ENCODE measurements at regions not wholly inside any gene's neighbourhood (a gene's known extent, or its start where the extent isn't known, plus 50 kb on each side); places are given as distances from the start of the nearest gene placed in this dataset.

DNA sequence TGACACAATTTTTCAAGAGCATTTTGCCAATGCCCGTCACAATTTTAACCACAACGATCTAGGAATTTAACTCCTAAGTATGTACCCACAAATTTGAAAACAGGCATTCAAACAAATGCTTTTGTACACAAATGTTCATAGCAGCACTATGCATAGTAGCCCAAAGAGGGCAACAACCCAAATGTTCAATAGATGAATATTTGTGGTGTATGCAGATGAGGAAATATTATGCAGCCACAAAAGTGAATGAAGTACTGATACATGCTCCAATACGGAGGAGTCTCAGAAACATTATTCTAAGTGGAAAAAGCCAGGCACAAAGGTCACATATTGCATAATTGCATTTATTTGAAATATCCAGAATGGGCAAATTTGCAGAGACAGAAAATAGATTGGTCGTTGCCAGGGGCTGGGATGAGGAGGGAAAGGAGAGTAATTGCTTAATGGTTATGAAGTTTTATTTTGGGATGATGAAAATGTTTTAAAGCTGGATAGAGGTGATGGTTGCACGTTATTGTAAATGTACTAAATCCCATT is 117.2 kb downstream of the PXDC1 start:
- TF ChIP-seq, protein P1, sequence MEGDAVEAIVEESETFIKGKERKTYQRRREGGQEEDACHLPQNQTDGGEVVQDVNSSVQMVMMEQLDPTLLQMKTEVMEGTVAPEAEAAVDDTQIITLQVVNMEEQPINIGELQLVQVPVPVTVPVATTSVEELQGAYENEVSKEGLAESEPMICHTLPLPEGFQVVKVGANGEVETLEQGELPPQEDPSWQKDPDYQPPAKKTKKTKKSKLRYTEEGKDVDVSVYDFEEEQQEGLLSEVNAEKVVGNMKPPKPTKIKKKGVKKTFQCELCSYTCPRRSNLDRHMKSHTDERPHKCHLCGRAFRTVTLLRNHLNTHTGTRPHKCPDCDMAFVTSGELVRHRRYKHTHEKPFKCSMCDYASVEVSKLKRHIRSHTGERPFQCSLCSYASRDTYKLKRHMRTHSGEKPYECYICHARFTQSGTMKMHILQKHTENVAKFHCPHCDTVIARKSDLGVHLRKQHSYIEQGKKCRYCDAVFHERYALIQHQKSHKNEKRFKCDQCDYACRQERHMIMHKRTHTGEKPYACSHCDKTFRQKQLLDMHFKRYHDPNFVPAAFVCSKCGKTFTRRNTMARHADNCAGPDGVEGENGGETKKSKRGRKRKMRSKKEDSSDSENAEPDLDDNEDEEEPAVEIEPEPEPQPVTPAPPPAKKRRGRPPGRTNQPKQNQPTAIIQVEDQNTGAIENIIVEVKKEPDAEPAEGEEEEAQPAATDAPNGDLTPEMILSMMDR (conservative IDR thresholded peaks at IDR 0.05; ENCODE audit: low read depth, low read length), result no peak
- no peak for TF ChIP-seq CEBPB (IDR thresholded peaks at IDR 0.05; ENCODE audit: low read depth, low read length)
- TF ChIP-seq BHLHE40 (IDR thresholded peaks at IDR 0.05; ENCODE audit: low read depth, low read length), result no peak
- no peak for TF ChIP-seq POLR2A (IDR thresholded peaks at IDR 0.05; ENCODE audit: low read depth, low read length)
- no peak for TF ChIP-seq CHD1 (IDR thresholded peaks at IDR 0.05; ENCODE audit: low read depth, low read length)
- no peak for TF ChIP-seq MXI1 (IDR thresholded peaks at IDR 0.05; ENCODE audit: borderline replicate concordance, low read depth, low read length)
- TF ChIP-seq RAD21 (IDR thresholded peaks at IDR 0.05; ENCODE audit: low read length), result no peak
- TF ChIP-seq, protein P2, sequence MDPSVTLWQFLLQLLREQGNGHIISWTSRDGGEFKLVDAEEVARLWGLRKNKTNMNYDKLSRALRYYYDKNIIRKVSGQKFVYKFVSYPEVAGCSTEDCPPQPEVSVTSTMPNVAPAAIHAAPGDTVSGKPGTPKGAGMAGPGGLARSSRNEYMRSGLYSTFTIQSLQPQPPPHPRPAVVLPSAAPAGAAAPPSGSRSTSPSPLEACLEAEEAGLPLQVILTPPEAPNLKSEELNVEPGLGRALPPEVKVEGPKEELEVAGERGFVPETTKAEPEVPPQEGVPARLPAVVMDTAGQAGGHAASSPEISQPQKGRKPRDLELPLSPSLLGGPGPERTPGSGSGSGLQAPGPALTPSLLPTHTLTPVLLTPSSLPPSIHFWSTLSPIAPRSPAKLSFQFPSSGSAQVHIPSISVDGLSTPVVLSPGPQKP (IDR thresholded peaks at IDR 0.05; ENCODE audit: borderline replicate concordance, low read depth, low read length), result no peak
- no peak for TF ChIP-seq RFX5 (IDR thresholded peaks at IDR 0.05; ENCODE audit: low read depth, low read length)
- TF ChIP-seq, protein P3, sequence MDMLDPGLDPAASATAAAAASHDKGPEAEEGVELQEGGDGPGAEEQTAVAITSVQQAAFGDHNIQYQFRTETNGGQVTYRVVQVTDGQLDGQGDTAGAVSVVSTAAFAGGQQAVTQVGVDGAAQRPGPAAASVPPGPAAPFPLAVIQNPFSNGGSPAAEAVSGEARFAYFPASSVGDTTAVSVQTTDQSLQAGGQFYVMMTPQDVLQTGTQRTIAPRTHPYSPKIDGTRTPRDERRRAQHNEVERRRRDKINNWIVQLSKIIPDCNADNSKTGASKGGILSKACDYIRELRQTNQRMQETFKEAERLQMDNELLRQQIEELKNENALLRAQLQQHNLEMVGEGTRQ (IDR thresholded peaks at IDR 0.05; ENCODE audit: low read depth, low read length), result no peak
- TF ChIP-seq SMC3 (IDR thresholded peaks at IDR 0.05; ENCODE audit: low read depth, low read length), result no peak
- no peak for TF ChIP-seq MAFK (IDR thresholded peaks at IDR 0.05; ENCODE audit: low read depth, low read length)
